ENCODE measurements at regions not wholly inside any gene's neighbourhood (a gene's known extent, or its start where the extent isn't known, plus 50 kb on each side); places are given as distances from the start of the nearest gene placed in this dataset.

DNA sequence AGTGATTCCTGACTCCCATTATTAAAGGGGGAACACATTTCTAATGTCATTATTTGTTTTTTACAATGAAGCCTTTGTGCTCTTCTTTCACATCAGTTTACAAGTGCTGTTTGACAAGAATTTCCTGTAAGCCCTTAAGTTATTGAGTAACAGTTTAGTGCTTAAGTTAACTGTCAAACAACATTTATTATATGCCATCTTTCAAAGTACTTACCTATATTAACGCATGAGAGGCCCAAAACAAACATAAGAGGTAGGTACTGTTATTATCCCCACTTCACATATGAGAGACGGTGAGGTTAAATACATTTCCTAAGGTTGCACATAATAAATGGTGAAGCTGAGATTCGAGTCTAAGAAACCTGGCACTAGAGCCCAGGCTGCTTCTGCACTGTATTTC is 56.0 kb upstream of the MAGED1 start:
- Histone ChIP-seq H3K27ac (ENCODE audit: low read depth, low read length) (no peak overlapping the region), H3K79me2 (ENCODE audit: insufficient read depth, low read length) (peaks cover 27% of the 10 kb centered on the region; the same call in 1 of the 2 replicates), H3F3A (ENCODE audit: insufficient read depth) (no peaks in the 10 kb centered on the region), H3K9me3 (ENCODE audit: insufficient read depth, low read length) (no peaks in the 10 kb centered on the region), H2AFZ (ENCODE audit: low read depth, low read length, severe bottlenecking) (no peak overlapping the region), H3K4me2 (ENCODE audit: low read depth, low read length, poor library complexity, severe bottlenecking) (no peak overlapping the region), H3K9ac (ENCODE audit: low read length) (no peak overlapping the region), H3K27me3 (ENCODE audit: low read length) (no peaks in the 10 kb centered on the region), H3K4me3 (ENCODE audit: insufficient read depth, low read length, poor library complexity, severe bottlenecking) (no peak overlapping the region), H3K36me3 (ENCODE audit: low read length) (no peaks in the 10 kb centered on the region), H3K9me2 (replicated peaks; ENCODE audit: insufficient read depth, low read length) (no peaks in the 10 kb centered on the region), H4K20me1 (ENCODE audit: low read depth, low read length) (no peaks in the 10 kb centered on the region)
- no peak for TF ChIP-seq EZH2phosphoT487 (conservative IDR thresholded peaks at IDR 0.05; ENCODE audit: low read length)
- TF ChIP-seq, protein P1, sequence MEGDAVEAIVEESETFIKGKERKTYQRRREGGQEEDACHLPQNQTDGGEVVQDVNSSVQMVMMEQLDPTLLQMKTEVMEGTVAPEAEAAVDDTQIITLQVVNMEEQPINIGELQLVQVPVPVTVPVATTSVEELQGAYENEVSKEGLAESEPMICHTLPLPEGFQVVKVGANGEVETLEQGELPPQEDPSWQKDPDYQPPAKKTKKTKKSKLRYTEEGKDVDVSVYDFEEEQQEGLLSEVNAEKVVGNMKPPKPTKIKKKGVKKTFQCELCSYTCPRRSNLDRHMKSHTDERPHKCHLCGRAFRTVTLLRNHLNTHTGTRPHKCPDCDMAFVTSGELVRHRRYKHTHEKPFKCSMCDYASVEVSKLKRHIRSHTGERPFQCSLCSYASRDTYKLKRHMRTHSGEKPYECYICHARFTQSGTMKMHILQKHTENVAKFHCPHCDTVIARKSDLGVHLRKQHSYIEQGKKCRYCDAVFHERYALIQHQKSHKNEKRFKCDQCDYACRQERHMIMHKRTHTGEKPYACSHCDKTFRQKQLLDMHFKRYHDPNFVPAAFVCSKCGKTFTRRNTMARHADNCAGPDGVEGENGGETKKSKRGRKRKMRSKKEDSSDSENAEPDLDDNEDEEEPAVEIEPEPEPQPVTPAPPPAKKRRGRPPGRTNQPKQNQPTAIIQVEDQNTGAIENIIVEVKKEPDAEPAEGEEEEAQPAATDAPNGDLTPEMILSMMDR (IDR thresholded peaks at IDR 0.05; ENCODE audit: insufficient read depth, low read length, poor library complexity, severe bottlenecking) = no peak

DNA sequence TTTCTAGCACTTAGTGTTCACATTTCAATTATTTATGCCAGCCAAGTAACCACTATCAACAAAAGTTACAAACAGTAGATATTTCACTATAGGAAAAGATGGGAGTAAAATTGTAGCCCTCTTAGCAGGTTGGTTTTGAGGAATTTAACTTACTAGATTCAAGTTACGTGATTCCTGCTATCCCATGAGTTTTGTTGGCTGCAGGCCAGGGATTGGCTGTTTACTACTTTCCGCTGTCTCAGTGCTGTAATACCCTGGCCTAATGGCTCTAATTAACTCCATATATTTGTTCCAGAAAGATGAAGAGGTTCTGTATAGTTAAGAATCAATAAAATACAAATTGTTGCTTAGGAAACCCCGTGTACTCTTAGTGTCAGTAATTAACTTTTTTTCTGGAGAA is 55.5 kb upstream of the MAGED1 start:
- Histone ChIP-seq H3K9me3 (ENCODE audit: insufficient read depth, low read length) (no peaks in the 10 kb centered on the region), H3K79me2 (ENCODE audit: insufficient read depth, low read length) (peaks cover 24% of the 10 kb centered on the region; the same call in 1 of the 2 replicates), H3K36me3 (ENCODE audit: low read length) (no peaks in the 10 kb centered on the region), H3K27ac (ENCODE audit: low read depth, low read length) (no peak overlapping the region), H3K4me3 (ENCODE audit: insufficient read depth, low read length, poor library complexity, severe bottlenecking) (no peak overlapping the region), H3K9ac (ENCODE audit: low read length) (no peak overlapping the region), H4K20me1 (ENCODE audit: low read depth, low read length) (no peaks in the 10 kb centered on the region), H2AFZ (ENCODE audit: low read depth, low read length, severe bottlenecking) (no peak overlapping the region), H3K9me2 (replicated peaks; ENCODE audit: insufficient read depth, low read length) (no peaks in the 10 kb centered on the region), H3K4me2 (ENCODE audit: low read depth, low read length, poor library complexity, severe bottlenecking) (no peak overlapping the region), H3K27me3 (ENCODE audit: low read length) (no peaks in the 10 kb centered on the region), H3F3A (ENCODE audit: insufficient read depth) (no peaks in the 10 kb centered on the region)
- no peak for TF ChIP-seq EZH2phosphoT487 (conservative IDR thresholded peaks at IDR 0.05; ENCODE audit: low read length)
- TF ChIP-seq, protein P1 (IDR thresholded peaks at IDR 0.05; ENCODE audit: insufficient read depth, low read length, poor library complexity, severe bottlenecking) = no peak

Data from SU-DHL-6 (cell line).